HPDE6-E6E7 (cell line): ENCODE measurements at regions not wholly inside any gene's neighbourhood (a gene's known extent, or its start where the extent isn't known, plus 50 kb on each side); places are given as distances from the start of the nearest gene placed in this dataset.
"Not testable (repeated sequence)": the region's sequence is repeated elsewhere in the genome, so short reads cannot be mapped to it uniquely, and the experiment has no call there.

Experiments used
- DNase-seq: peaks from one replicate; pipeline ENCODE4 v3.0.0; 2011; ENCODE audit warnings: missing footprints; ENCODE audit errors: extremely low spot score

DNA sequence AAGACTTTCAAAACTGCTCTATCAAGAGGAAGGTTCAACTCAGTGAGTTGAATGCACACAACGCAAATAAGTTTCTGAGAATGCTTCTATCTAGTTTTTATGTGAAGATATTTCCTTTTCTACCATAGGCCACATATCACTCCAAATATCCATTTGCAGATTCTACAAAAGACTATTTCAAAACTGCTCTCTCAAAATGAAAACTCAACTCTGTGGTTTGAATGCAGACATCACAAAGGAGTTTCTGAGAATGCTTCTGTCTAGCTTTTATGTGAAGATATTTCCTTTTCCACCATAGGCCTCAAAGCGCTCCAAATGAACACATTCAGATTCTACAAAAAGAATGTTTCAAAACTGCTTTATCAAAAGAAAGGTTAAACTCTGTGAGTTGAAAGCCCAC is 1093.1 kb upstream of the DEFB115 start:
- DNase-seq = not testable (repeated sequence)

DNA sequence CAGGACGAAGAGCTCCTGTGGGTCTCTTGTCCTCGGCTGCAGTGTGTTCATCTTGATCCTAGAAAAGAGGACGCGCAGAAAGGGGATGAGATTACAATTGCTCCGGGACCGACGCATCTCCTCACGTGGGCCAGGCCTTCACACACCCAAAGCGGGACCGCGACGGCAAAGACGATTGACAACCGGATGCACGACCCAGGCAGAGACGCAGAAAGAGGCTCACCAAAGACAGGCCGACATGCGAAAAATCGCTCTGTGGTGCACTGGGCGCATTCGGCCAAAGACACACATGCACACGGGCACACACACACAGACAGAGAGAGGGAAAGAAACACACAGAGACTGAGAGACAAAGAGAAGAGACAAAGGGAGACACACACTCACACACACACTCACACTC is 1089.9 kb upstream of the DEFB115 start:
- DNase-seq = no peak

GRCh38 chr20:30168025-30168799 is 1089.3 kb upstream of the DEFB115 start:
- DNase-seq = no peak

- no peak for DNase-seq
These were observed 1088.7 kb upstream of the DEFB115 start for GRCh38 chr20:30168800-30169138.

GRCh38 chr20:30175681-30176080 is 1081.8 kb upstream of the DEFB115 start:
- no peak for DNase-seq

GRCh38 chr20:30183124-30183523 is 1074.3 kb upstream of the DEFB115 start:
- DNase-seq = not testable (repeated sequence)

- DNase-seq = not testable (repeated sequence)
These were observed 1065.7 kb upstream of the DEFB115 start for GRCh38 chr20:30191785-30192184.

- not testable (repeated sequence) for DNase-seq
These were observed 1023.0 kb upstream of the DEFB115 start for GRCh38 chr20:30234477-30234876.

DNA sequence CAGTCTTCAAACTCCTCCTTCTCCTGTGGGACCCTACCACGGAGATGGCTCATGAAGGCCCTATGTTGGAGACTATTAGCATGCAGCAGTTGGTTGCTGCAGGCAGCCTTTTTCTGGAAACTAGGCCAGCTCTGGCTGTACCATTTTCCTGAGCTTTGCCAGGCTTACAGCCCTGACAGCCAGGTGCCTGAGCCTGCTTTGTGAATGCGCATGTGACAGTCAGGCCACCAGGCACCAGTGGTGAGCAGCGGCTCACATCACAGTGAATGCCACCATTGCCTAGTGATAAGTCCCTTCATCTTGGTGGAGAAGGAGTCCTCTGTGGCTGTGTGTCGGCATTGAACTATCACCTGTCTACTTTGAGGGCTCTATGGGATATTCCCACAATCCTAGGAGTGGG is 982.4 kb upstream of the DEFB115 start:
- not testable (repeated sequence) for DNase-seq

GRCh38 chr20:30281584-30282197 is 975.8 kb upstream of the DEFB115 start:
- DNase-seq = no peak

DNA sequence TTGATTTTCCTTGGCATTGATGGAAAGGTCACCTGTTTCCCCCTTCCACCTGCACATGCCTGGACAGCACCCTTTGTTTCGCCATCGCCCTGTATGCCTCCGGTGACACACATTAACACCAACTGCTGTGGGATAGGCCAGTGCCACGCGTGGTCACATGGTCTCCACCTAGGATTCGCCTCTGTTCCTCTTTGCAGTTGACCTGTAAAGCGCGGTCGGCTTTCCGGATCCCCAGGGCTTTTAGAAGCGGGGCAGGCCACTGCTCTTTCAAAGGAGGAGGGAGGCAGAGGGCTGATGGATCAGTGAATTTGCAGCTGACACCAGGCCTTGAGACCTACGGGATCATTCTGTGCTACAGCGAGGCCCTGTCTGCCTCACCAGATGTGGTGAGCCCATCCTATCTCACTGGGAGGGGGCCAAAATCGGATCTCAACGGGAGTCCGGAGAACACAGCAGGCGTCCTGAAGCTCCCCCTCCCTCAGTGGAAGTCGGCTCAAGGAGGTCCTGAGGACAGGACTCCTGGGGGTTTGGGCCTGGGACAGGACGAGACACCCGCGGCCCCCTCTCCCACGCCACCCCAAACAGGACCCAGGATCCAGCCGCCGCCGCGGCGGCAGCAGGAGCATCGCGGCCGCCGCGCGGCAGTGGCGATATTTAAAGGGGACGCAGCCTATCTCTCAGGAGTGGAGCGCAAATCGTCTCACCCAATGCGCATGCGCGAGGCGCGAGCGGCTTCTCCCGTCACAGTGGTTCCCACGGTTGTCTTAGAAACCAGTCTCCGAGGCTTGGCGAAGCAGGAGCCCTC is 973.8 kb upstream of the DEFB115 start:
- DNase-seq = not testable (repeated sequence)

DNA sequence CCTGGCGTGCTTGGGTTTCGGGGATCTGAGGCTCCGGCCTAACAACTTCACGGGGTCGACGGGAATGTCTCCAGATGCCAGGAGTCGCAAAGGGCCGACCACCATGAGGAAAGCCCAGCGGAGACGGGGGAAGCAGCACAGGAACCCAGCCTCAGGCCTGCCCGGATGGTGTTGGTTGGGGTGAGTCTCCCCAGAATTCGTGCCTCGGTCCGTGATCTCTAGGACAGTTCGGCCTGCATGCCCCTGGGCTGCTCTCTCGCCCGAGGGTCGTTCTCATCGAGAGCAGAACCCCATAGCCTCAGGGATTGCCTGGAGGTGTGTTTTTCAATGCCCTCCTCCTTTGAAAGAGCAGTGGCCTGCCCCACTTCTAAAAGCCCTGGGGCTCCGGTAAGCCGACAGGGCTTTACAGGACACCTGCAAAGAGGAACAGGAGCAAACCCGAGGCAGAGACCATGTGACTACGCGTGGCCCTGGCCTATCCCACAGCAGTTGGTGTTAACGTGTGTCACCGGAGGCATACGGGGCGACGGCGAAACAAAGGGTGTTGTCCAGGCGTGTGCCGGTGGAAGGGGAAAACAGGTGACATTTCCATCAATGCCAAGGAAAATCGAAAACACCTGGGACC is 973.1 kb upstream of the DEFB115 start:
- no peak for DNase-seq

- DNase-seq = no peak
These were observed 971.8 kb upstream of the DEFB115 start for GRCh38 chr20:30285677-30286076.

GRCh38 chr20:30286157-30286556 is 971.3 kb upstream of the DEFB115 start:
- no peak for DNase-seq

DNA sequence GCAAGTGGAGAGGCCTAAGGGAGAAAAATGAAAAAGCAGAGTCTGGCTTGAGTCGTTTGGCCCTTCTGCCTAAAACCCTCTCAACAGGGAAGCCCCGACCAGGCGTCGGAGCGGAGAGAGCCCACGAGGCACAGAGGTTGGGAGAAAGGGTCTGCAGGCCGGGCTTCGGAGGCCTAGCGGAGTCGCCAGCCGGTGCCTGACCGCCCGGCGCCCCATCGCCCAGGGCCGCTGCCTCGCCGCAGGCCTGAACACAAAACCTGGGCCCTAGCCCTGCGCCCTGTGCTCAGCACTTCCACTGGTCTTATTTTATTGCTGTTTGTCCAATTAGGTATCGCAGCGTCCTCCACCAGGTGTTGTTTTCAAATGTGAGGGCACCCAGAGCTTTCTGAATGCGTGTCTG is 970.0 kb upstream of the DEFB115 start:
- not testable (repeated sequence) for DNase-seq

- no peak for DNase-seq
These were observed 969.1 kb upstream of the DEFB115 start for GRCh38 chr20:30288346-30288745.

GRCh38 chr20:30289049-30289448 is 968.4 kb upstream of the DEFB115 start:
- DNase-seq = not testable (repeated sequence)

DNA sequence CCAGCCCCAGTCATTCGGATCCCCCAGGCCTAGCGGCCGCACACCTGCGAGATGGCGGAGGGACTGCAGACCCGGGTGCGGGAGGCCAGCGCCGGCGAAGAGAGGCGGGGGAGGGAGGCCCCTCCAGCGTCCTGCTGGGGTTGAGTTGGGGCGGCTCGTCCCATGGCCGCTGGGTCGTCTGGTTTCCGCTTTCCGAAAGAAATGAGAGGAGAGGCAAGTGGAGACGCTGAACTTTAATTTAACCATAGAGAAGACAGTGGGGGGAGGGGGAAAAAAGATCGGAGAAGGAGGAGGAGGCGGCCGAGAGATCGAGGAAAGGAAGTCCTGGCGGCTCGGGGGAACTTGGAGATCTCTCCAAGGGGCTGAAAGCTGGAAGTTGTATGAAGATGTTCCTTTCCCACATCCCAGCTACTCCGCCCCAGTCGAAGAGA is 967.7 kb upstream of the DEFB115 start:
- DNase-seq = not testable (repeated sequence)

- DNase-seq = not testable (repeated sequence)
These were observed 967.0 kb upstream of the DEFB115 start for GRCh38 chr20:30290361-30291063.

GRCh38 chr20:30291064-30291379 is 966.4 kb upstream of the DEFB115 start:
- not testable (repeated sequence) for DNase-seq

GRCh38 chr20:30291686-30292085 is 965.8 kb upstream of the DEFB115 start:
- DNase-seq = not testable (repeated sequence)

- DNase-seq = not testable (repeated sequence)
These were observed 962.1 kb upstream of the DEFB115 start for GRCh38 chr20:30295396-30295795.
